ENCODE measurements at regions not wholly inside any gene's neighbourhood (a gene's known extent, or its start where the extent isn't known, plus 50 kb on each side); places are given as distances from the start of the nearest gene placed in this dataset.

GRCh38 chr15:31839388-31839787, 190.9 kb upstream of the CHRNA7 start:
- TF ChIP-seq, protein P1, sequence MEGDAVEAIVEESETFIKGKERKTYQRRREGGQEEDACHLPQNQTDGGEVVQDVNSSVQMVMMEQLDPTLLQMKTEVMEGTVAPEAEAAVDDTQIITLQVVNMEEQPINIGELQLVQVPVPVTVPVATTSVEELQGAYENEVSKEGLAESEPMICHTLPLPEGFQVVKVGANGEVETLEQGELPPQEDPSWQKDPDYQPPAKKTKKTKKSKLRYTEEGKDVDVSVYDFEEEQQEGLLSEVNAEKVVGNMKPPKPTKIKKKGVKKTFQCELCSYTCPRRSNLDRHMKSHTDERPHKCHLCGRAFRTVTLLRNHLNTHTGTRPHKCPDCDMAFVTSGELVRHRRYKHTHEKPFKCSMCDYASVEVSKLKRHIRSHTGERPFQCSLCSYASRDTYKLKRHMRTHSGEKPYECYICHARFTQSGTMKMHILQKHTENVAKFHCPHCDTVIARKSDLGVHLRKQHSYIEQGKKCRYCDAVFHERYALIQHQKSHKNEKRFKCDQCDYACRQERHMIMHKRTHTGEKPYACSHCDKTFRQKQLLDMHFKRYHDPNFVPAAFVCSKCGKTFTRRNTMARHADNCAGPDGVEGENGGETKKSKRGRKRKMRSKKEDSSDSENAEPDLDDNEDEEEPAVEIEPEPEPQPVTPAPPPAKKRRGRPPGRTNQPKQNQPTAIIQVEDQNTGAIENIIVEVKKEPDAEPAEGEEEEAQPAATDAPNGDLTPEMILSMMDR (IDR thresholded peaks at IDR 0.05; ENCODE audit: poor library complexity): no peak
- TF ChIP-seq EZH2 (IDR thresholded peaks at IDR 0.05; ENCODE audit: borderline replicate concordance): no peak

Data from hepatocyte (in vitro differentiated cells).